IMR-90 (cell line): ENCODE measurements at regions not wholly inside any gene's neighbourhood (a gene's known extent, or its start where the extent isn't known, plus 50 kb on each side); places are given as distances from the start of the nearest gene placed in this dataset.
"Not testable (repeated sequence)": the region's sequence is repeated elsewhere in the genome, so short reads cannot be mapped to it uniquely, and the experiment has no call there.

Source experiments
- BHLHE40 ChIP-seq: fragments of 150-350 bp; IDR thresholded peaks from 2 replicates; pipeline ENCODE4 v1.6.1; 2016; ENCODE audit warnings: mild to moderate bottlenecking, low read depth, low read length
- CHD1 ChIP-seq: IDR thresholded peaks from 2 replicates; pipeline ENCODE4 v1.6.1; 2012; ENCODE audit warnings: low read depth, low read length, improper control_type of control experiment
- FOS ChIP-seq: fragments of 150-350 bp; IDR thresholded peaks from 2 replicates; pipeline ENCODE4 v1.6.1; 2016; ENCODE audit warnings: low read depth, low read length
- MAFK ChIP-seq: IDR thresholded peaks from 2 replicates; pipeline ENCODE4 v1.6.1; 2012; ENCODE audit warnings: low read depth, low read length, improper control_type of control experiment
- MXI1 ChIP-seq: IDR thresholded peaks from 2 replicates; pipeline ENCODE4 v1.6.1; 2012; ENCODE audit warnings: low read depth, mild to moderate bottlenecking, low read length, moderate library complexity, borderline replicate concordance
- POLR2A ChIP-seq: IDR thresholded peaks from 2 replicates; pipeline ENCODE4 v1.6.1; 2012; ENCODE audit warnings: mild to moderate bottlenecking, low read depth, low read length
- RAD21 ChIP-seq: IDR thresholded peaks from 2 replicates; pipeline ENCODE4 v1.6.1; 2012; ENCODE audit warnings: low read length, improper control_type of control experiment
- RCOR1 ChIP-seq: IDR thresholded peaks from 2 replicates; pipeline ENCODE4 v1.6.1; 2012; ENCODE audit warnings: mild to moderate bottlenecking, low read length, improper control_type of control experiment; ENCODE audit not compliant: insufficient replicate concordance
- RFX5 ChIP-seq: IDR thresholded peaks from 2 replicates; pipeline ENCODE4 v1.8.0; 2012; ENCODE audit warnings: low read depth, mild to moderate bottlenecking, low read length, moderate library complexity
- SMC3 ChIP-seq: fragments of 150-350 bp; IDR thresholded peaks from 2 replicates; pipeline ENCODE4 v1.6.1; 2016; ENCODE audit warnings: low read depth, mild to moderate bottlenecking, antibody characterized with exemption, low read length, moderate library complexity
- TF ChIP-seq, protein P1 (sequence below): conservative IDR thresholded peaks from 2 replicates; pipeline ENCODE4 v1.5.1; 2012; ENCODE audit warnings: mild to moderate bottlenecking, low read depth, low read length, improper control_type of control experiment
- TF ChIP-seq, protein P2 (sequence below): fragments of 150-350 bp; IDR thresholded peaks from 2 replicates; pipeline ENCODE4 v1.6.1; 2016; ENCODE audit warnings: low read depth, mild to moderate bottlenecking, low read length, moderate library complexity, borderline replicate concordance
- TF ChIP-seq, protein P3 (sequence below): fragments of 150-350 bp; IDR thresholded peaks from 2 replicates; pipeline ENCODE4 v1.6.1; 2017; ENCODE audit warnings: mild to moderate bottlenecking, antibody characterized with exemption, low read length, low read depth

DNA sequence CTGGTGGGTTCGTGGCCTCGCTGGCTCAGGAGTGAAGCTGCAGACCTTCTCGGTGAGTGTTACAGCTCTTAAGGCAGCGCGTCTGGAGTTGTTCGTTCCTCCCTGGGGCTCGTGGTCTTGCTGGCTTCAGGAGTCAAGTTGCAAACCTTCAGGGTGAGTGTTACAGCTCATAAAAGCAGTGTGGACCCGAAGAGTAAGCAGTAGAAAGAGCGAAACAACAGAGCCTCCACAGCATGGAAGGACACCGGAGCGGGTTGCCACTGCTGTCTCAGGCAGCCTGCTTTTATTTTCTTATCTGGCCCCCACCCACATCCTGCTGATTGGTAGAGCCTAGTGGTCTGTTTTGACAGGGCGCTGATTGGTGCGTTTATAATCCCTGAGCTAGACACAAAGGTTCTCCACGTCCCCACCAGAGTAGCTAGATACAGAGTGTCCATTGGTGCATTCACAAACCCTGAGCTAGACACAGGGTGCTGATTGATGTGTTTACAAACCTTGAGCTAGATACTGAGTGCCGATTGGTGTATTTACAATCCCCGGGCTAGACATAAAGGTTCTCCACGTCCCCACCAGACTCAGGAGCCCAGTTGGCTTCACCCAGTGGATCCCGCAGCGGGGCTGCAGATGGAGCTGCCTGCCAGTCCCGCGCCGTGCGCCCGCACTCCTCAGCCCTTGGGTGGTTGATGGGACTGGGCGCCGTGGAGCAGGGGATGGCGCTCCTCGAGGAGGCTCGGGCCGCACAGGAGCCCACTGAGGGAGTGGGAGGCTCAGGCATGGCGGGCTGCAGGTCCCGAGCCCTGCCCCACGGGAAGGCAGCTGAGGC is 111.9 kb downstream of the ZNF330 start:
- TF ChIP-seq MXI1, RAD21, POLR2A, RFX5, RCOR1, CHD1, MAFK, BHLHE40, SMC3, FOS: not testable (repeated sequence)
- TF ChIP-seq, protein P1, sequence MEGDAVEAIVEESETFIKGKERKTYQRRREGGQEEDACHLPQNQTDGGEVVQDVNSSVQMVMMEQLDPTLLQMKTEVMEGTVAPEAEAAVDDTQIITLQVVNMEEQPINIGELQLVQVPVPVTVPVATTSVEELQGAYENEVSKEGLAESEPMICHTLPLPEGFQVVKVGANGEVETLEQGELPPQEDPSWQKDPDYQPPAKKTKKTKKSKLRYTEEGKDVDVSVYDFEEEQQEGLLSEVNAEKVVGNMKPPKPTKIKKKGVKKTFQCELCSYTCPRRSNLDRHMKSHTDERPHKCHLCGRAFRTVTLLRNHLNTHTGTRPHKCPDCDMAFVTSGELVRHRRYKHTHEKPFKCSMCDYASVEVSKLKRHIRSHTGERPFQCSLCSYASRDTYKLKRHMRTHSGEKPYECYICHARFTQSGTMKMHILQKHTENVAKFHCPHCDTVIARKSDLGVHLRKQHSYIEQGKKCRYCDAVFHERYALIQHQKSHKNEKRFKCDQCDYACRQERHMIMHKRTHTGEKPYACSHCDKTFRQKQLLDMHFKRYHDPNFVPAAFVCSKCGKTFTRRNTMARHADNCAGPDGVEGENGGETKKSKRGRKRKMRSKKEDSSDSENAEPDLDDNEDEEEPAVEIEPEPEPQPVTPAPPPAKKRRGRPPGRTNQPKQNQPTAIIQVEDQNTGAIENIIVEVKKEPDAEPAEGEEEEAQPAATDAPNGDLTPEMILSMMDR = not testable (repeated sequence)
- TF ChIP-seq, protein P2, sequence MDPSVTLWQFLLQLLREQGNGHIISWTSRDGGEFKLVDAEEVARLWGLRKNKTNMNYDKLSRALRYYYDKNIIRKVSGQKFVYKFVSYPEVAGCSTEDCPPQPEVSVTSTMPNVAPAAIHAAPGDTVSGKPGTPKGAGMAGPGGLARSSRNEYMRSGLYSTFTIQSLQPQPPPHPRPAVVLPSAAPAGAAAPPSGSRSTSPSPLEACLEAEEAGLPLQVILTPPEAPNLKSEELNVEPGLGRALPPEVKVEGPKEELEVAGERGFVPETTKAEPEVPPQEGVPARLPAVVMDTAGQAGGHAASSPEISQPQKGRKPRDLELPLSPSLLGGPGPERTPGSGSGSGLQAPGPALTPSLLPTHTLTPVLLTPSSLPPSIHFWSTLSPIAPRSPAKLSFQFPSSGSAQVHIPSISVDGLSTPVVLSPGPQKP = not testable (repeated sequence)
- TF ChIP-seq, protein P3, sequence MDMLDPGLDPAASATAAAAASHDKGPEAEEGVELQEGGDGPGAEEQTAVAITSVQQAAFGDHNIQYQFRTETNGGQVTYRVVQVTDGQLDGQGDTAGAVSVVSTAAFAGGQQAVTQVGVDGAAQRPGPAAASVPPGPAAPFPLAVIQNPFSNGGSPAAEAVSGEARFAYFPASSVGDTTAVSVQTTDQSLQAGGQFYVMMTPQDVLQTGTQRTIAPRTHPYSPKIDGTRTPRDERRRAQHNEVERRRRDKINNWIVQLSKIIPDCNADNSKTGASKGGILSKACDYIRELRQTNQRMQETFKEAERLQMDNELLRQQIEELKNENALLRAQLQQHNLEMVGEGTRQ = not testable (repeated sequence)
